HG03378 (cell line): ENCODE measurements at regions not wholly inside any gene's neighbourhood (a gene's known extent, or its start where the extent isn't known, plus 50 kb on each side); places are given as distances from the start of the nearest gene placed in this dataset.
"Not testable (repeated sequence)": the region's sequence is repeated elsewhere in the genome, so short reads cannot be mapped to it uniquely, and the experiment has no call there.

Experiments used
- ATAC-seq: cut with Tn5 transposase; IDR thresholded peaks from one replicate; pipeline ENCODE4 v1.9.1; 2021; ENCODE audit warnings: mild to moderate bottlenecking, moderate library complexity; ENCODE audit not compliant: unreplicated experiment

DNA sequence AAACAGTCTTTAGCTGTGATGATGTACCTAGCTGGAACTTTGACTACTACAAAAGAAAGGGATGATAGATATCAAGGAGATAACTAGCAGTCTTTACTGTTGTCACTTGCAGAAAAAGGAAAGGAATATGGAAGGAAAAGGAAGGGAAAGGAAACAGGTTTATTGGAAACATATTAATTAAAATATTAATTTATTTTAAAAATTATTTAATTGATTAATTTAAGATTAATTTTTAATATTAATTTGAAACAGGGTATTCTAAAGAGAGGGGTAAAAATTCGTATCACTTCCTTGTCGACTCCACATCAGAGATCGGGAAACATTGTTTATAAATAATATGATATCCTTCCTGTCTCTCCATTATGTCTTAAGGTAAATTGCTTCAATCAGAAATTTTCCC lies 186.5 kb upstream of the IL15 start:
- no peak for ATAC-seq

GRCh38 chr4:141455651-141456050 lies 180.7 kb upstream of the IL15 start:
- no peak for ATAC-seq

GRCh38 chr4:141457653-141458052 lies 178.7 kb upstream of the IL15 start:
- no peak for ATAC-seq

DNA sequence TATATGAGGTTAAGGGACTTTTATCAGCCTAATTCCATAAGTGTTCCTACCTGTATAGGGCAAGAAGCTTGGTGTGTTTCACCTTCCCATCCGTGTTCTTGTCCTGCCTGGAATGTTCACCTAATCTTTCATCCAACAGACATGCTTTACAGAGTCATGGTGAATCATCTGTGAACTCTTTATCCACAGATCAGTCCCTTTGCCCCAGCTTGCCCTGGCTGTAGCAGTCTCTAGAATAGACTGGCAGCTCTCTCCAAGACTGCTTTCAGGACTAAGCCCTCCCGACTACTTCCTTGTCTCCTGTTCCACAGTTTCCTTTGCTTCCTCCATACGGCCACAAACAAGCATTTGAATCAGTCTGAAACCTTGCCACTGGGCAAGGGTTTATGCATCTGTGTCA lies 177.9 kb upstream of the IL15 start:
- ATAC-seq, result no peak

- ATAC-seq, result no peak
These were observed 177.4 kb upstream of the IL15 start for GRCh38 chr4:141459020-141459419.

DNA sequence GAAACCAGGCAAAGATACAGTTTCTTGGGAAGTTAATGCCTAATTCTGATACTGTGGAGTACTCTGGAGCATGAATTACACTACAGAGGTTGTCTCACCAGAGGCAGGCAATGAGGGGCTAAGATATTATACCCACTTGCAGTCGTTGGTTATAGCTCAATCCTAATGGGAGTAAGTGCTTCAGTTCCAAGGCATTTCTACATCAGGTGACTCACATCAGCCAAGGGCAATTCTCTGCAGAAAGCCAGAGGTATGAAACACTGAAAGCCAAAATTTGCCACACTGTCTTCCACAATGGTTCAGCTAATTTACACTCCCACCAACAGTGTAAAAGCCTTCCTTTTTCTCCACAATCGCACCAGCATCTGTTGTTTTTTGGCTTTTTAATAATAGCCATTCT lies 174.0 kb upstream of the IL15 start:
- ATAC-seq, result no peak

DNA sequence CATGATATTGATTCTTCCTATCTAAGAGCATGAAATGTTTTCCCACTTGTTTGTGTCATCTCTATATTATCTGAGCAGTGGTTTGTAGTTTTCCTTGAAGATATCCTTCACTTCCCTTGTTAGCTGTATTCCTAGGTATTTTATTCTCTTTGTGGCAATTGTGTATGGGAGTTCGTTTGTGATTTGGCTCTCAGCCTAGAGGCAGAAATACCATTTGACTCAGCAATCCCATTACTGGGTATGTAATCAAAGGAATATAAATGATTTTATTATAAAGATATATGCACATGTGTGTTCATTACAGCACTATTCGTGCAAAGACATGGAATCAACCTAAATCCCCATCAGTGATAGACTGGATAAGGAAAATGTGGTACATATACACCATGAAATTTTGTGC lies 172.7 kb upstream of the IL15 start:
- no peak for ATAC-seq

DNA sequence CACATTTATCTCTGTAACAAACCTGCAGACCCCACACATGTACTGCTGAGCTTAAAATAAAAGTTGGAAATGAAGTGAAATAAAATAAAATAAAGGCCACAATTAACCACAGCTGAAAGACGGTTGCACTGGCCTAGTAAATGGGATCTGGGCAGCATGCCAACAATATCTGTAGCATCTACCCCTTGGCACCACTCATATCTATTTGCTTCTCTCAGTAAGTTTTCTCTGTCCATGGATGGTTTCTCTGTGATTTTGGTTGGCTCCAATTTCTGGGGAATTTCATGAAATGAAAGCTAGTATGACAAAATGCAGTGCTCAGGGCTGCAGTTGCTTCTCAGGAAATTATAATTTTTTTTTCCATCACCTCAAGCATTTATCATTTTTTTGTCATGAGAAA lies 172.0 kb upstream of the IL15 start:
- no peak for ATAC-seq

DNA sequence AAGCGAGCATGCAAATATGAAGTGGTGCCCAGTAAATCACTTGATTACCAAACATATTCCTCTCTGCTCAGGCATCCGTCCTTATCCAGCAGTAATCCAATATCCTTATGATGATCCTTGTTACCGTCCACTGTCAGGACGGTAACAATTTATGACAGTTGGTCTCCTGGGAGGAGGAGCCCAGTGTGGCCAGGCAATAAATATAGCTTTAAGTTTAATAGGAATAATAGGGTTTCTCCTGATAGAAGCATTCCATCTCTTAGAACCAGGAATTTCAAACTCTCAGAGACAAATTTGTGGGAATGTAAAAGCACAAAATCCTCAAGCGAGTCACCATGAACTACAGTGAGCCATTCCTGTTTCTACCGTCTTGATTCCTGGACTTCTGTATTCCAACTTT lies 171.2 kb upstream of the IL15 start:
- no peak for ATAC-seq

DNA sequence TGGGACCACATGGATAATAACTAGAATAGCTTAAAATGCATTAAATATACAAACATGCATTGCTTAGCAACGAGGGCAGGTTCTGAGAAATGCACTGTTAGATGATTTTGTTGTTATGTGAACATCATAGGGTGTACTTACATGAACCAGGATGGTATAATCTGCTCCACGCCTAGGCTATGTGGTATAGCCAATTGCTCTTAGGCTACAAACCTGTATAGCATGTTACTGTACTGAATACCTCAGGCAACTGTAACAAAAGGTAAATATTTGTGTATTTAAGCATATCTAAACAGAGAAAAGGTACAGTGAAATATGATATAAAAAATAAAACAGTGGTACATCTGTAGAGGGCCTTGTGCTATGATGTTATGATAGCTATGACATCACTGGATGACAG lies 169.2 kb upstream of the IL15 start:
- no peak for ATAC-seq

DNA sequence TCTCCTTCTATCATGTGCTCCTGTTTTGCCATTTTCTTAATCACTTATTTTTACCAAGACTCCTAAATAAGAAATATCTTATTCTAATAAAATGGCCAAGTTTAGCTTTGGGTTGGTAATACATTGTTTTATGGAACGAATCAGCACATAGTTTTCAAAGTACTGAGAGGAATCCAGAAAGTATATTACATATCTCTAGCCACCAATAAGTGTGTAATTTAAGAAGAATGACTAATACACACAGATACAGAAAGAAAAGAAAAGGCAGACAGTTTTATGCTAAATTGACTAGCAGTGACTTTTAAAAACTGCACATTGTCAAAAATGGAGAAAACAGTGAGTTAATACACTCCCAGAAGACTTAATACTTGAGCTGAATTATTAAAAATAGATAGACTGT lies 167.0 kb upstream of the IL15 start:
- ATAC-seq, result no peak

GRCh38 chr4:141473026-141473540 lies 163.3 kb upstream of the IL15 start:
- ATAC-seq, result no peak

DNA sequence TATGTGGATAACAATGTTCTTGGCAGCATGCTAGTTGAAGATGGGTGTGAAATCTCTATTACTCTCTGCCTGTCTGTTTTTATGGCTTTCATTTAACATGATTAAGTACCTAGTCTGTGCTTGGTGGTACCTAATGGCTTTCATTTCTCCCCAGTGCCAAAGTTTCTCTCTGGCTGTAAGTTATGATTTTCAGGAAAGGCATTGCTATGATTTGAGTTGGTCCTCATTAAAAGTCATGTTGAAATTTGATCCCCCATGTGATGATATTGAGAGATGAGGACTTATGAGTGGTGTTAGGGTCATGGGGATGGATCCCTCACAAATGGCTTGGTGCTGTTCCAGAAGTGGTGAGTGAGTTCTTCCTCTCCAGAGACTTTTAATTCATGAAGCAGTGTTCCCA lies 162.4 kb upstream of the IL15 start:
- no peak for ATAC-seq

DNA sequence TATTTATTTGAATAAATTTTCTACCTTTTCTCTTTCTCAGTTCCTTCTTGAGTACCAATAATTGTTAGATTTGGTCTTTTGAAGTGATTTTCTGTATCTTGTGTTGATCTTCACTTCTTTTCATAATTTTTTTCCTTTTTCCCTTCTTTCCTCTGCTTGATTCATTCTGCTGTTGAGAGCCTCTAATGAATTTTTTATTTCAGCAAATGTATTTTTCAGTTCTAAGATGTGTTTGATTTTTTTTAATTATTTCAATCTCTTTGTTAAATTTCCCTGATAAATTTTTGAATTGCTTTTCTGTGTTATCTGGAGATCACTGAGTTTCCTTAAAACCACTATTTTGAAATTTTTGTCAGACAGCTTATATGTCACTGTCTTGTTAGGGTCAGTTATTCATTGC lies 155.4 kb upstream of the IL15 start:
- ATAC-seq, result no peak

DNA sequence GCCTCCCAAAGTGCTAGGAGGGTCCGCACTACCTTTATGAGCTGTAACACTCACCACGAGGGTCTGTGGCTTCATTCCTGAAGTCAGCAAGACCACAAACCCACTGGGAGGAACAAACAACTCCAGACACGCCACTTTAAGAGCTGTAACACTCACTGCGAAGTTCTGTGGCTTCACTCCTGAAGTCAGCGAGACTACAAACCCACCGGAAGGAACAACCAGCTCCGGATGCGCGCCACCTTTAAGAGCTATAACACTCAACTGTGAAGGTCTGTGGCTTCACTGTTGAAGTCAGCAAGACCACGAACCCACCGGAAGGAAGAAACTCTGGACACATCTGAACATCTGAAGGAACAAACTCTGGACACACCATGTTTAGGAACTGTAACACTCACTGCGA lies 152.1 kb upstream of the IL15 start:
- ATAC-seq, result not testable (repeated sequence)

- no peak for ATAC-seq
These were observed 149.9 kb upstream of the IL15 start for GRCh38 chr4:141486375-141486997.

DNA sequence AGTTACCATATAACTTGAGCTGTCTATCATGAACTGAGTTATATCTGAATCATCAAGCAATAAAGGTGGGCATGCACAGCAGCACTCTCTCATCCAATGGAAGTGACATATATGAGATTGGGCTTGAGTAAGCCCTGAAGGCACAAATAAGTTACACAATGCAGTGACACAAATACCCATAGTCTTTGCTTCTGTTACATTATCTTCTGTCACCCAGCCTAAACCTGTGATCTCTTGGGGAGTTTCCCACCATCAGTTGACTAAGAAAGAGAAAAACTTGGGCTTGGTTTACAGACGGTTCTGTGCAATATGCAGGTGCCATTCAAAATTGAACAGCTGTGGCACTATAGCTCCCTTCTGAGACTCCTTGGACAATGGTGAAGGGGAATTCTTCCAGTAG lies 138.8 kb upstream of the IL15 start:
- ATAC-seq, result peak; percentile 97

DNA sequence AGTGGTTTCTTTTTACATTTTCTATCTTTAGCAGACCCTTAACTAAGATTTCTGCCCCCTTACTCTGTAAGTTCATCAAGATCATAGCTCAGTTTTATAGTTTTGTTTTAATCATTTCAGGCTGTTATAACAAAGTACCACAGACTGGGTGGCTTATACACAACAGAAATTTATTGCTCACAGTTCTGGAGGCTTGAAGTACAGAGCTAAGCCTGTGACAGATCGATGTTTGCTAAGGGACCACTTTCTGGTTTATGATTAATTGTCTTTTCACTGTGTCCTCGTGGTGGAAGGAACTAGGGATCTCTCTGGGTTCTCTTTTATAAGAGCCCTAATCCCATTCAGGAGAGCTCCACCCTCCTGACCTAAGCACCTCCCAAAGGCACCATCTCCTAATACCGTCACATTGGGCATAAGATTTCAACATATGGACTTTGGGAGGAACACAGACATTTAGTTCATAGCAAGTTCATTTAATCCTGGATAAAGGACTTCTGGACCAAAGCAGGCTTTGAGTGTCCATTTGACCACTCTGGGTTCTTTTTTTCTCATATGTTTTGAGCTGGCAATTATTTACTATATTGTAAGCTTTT lies 137.0 kb upstream of the IL15 start:
- ATAC-seq, result no peak

DNA sequence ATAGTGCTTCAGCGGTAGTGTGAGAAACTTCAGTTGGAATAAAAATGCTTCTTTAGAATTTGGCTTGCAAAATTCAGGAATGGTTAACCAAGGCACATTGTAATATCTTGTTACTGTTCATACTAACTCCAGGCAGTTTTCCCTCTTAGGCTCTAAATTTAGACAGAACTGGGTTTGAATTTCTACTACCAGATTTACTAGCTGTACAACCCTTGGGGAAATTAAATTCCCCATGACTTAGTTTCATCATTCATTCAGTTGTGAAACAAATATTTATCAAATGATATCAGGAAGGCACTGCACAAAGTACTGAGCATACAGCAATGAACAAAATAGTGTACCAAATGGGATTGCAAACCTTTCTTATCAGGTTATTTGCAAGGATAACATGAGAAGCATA lies 135.0 kb upstream of the IL15 start:
- ATAC-seq, result no peak

GRCh38 chr4:141501931-141502330 lies 134.5 kb upstream of the IL15 start:
- ATAC-seq, result no peak

- ATAC-seq, result no peak
These were observed 133.6 kb upstream of the IL15 start for GRCh38 chr4:141502755-141503154.

DNA sequence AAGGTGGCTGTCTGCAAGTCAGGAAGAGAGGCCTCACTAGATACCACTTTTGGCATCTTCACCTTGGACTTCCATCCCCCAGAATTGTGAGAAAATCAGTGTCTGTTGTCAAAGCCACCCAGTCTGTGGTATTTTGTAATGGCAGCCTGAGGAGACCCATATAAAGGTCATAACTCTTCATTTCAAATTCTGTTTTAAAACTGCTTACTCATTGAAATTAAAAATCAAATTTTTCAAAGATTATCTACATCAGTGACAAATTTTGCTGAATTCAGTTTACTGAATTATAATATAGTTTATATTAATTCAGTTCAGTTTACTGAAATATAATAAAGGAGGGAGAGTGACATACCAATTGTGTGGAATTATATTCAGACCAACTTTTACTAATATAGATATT lies 133.1 kb upstream of the IL15 start:
- ATAC-seq, result no peak

DNA sequence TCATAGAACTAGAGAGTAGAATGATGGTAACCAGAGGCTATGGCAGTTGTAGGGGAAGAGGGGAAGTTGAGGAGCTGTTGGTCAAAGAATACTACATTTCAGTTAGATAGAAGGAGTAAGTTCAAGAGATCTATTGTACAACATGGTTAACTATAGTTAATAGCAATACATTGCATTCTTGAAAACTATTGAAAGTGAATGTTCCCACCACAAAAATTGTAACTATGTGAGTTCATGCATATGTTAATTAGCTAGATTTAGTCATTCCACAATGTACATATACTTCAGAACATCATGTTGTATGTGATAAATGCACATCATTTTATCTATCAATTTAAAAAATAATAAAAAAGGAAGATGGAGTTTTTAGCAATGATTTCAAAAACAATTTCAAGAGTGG lies 125.3 kb upstream of the IL15 start:
- no peak for ATAC-seq
